GM20000 (cell line): ENCODE measurements at regions not wholly inside any gene's neighbourhood (a gene's known extent, or its start where the extent isn't known, plus 50 kb on each side); places are given as distances from the start of the nearest gene placed in this dataset.

ENCODE experiments used
- DNase-seq: peaks from one replicate; pipeline ENCODE4 v3.0.0; 2012; ENCODE audit warnings: low spot score
- TF ChIP-seq, protein P1 (sequence below): IDR thresholded peaks from 2 replicates; pipeline ENCODE4 v1.5.1; 2012; ENCODE audit warnings: mild to moderate bottlenecking, control low read depth; ENCODE audit errors: extremely low read depth, missing control alignments

DNA sequence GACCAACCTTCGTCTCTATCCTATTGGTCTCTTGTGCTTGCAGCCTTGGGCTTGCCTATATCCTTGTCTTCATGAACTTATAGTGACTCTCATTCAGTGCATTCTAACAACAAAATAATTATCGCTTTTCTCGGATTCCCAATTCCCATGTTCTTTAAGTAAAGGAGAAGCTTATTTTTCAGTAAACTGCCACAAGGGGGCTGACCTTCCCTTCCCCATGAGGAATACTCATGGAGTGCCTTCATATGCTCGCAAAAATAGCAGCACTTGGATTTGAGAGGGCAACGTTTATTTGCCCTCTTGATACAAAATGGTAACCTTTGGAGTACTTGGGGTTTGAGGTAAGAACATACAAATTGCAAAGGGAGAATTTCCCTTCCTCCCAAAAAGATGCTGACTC lies 183.2 kb upstream of the TENT5D start:
- no peak for DNase-seq
- TF ChIP-seq, protein P1, sequence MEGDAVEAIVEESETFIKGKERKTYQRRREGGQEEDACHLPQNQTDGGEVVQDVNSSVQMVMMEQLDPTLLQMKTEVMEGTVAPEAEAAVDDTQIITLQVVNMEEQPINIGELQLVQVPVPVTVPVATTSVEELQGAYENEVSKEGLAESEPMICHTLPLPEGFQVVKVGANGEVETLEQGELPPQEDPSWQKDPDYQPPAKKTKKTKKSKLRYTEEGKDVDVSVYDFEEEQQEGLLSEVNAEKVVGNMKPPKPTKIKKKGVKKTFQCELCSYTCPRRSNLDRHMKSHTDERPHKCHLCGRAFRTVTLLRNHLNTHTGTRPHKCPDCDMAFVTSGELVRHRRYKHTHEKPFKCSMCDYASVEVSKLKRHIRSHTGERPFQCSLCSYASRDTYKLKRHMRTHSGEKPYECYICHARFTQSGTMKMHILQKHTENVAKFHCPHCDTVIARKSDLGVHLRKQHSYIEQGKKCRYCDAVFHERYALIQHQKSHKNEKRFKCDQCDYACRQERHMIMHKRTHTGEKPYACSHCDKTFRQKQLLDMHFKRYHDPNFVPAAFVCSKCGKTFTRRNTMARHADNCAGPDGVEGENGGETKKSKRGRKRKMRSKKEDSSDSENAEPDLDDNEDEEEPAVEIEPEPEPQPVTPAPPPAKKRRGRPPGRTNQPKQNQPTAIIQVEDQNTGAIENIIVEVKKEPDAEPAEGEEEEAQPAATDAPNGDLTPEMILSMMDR = no peak

DNA sequence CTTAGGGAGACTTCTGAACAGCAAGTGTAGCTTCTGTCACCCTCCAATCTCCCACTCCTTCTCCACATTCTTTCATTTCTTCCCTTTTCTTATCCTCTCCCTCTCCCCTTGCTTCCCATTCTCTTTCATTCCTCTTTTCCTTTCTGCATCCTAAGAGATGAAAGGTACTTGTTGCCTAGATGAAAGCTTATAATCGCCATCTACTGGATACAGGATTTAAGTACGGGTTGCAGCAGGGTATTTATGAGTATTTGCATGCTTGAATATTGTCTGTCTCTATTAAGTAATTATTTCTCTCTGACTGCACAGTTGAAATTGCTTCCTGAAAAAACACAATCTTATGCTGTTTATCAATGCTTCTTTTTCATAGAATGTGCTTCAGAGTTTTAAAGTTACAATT lies 174.0 kb upstream of the TENT5D start:
- no peak for DNase-seq
- TF ChIP-seq, protein P1 = no peak

DNA sequence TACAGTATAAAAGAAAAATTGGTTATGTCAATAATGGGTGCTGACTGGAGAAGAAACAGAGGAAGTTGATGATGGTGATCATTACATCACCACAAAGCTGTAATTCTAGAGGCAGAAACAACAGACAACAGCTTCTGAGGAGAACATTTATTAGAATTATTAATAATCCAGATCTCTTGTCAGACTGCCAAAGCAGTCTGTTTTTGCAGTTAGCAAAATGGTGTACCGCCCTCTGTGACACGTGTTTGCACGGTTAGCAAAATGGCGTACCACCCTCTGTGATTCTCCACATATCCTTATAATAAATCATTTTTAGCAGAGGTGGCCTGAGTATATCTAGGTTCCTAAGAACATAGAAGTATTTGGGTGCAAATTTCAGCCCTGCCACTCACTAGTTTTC lies 154.0 kb upstream of the TENT5D start:
- TF ChIP-seq, protein P1 = no peak
- DNase-seq = no peak

DNA sequence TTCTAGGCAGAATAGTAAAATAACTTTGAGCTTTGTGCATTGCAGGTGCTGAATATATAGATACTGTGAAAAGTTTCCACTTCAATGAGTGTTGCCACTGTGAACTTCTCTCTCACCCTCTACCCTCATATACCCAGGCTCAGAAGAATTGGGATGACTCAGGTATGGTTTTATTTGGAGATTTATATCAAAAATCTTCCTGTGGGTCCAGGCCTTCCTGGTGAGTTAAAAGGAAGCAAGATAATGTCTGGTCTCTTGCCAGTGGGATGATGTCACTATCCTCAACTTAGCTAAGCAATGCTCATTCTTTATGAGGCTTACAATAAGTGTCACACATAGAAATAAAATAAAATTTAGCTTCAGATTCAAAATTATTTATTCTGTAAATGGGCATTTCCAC lies 153.3 kb upstream of the TENT5D start:
- no peak for DNase-seq
- TF ChIP-seq, protein P1 = no peak

DNA sequence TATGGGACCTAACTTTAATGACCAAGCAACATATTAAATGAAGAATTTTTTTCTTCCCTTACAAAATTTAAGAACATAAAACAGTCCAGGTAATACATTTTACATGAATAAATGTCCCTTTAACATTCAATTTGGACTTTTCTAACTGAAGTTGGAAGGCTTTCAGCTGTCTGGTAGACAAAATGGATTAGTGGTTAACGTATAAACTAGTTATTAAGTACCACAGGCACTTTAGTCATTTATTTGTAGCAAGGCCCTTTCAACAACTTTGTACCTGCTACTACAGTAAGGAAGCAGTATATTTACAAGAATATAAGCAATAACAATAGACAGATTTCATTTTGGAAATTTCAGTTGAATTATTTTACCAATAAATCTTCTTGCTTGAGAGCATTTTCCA lies 152.5 kb upstream of the TENT5D start:
- no peak for DNase-seq

DNA sequence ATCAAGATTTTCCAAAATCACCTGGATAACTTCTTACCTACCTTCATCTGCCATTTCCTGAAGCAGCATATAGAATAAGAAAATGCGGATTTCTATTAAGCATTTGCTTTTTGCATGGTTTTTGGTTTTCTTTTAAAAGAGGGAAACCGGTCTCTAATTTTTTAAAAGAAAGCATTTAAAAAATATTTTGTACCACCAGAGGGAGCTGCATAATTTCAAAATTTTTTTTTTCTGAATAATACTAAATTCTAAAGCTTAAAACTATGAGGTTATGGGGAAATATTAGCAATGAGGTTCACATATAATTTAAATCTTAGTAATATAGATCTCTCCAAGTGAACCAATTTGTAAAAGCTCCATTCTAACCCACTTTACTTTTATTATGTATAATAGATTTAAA lies 137.7 kb upstream of the TENT5D start:
- TF ChIP-seq, protein P1 = no peak
- DNase-seq = no peak

More for the DNA sequence above, 152.5 kb upstream of the TENT5D start:
- TF ChIP-seq, protein P1 = no peak

DNA sequence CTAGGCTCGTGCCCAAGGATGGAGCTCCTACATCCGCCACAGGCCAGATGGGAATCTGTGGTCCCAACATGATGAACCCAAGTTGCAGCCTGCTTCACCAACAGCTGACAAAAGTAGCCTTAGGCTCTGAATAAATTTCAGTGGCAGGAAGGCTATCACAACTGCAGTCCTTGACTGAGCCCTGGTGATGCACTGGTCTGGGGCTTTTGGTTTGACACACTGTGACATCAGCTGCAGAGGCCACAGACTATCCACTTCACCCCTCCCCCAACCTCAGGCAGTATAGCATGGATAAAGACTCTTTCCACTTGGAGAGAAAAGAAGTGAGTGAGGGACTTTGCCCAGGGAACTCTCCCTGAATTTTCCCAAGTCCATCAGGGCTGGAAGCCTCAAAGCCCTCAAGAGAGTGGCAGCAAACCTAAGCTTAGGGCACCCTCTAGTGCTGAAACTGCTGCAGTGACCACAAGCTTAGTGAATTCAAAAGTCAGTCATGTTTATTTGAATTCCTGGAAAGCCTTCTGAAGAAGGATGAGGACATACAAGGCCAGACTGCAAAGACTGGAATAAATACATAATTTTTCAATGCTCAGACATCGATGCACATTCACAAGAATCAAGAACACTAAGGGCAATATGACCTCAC lies 135.0 kb upstream of the TENT5D start:
- DNase-seq = peak; percentile 1
- TF ChIP-seq, protein P1 = peak; percentile 27
